WTC11 (cell line): ENCODE measurements at regions not wholly inside any gene's neighbourhood (a gene's known extent, or its start where the extent isn't known, plus 50 kb on each side); places are given as distances from the start of the nearest gene placed in this dataset.

Source experiments
- ATAC-seq: fragments of 200-7000 bp; cut with Tn5 transposase; 2 replicates; pipeline ENCODE4 v1.10.0; 2021; ENCODE audit warnings: mild to moderate bottlenecking, moderate library complexity
- CTCF ChIA-PET: fragments of 300-600 bp; sonication (Branson Sonifier 250); formaldehyde crosslinking; loops from one replicate; lab custom pipeline; 2021; ENCODE audit warnings: antibody characterized with exemption; lab: Charles Lee
- POLR2A ChIA-PET: fragments of 350-600 bp; sonication (Branson Sonifier 250); formaldehyde crosslinking; loops from one replicate; lab custom pipeline; 2021; ENCODE audit warnings: antibody characterized with exemption; lab: Charles Lee
- DNase-seq: peaks from one replicate; pipeline ENCODE4 v3.0.0; 2021; ENCODE audit warnings: low spot score
- H3K27ac Mint-ChIP-seq: 2 replicates; pipeline ENCODE4 v1.8.0; 2021; ENCODE audit warnings: mixed read lengths
- H3K27me3 Mint-ChIP-seq: 2 replicates; pipeline ENCODE4 v1.8.0; 2021; ENCODE audit warnings: low read depth, mild to moderate bottlenecking, moderate library complexity, mixed read lengths
- H3K36me3 Mint-ChIP-seq: 2 replicates; pipeline ENCODE4 v1.8.0; 2021; ENCODE audit warnings: mixed read lengths
- H3K4me1 Mint-ChIP-seq: 2 replicates; pipeline ENCODE4 v1.8.0; 2022; ENCODE audit warnings: mixed read lengths
- H3K4me3 Mint-ChIP-seq: 2 replicates; pipeline ENCODE4 v1.8.0; 2021; ENCODE audit warnings: mild to moderate bottlenecking, moderate library complexity, mixed read lengths
- H3K9me3 Mint-ChIP-seq: 2 replicates; pipeline ENCODE4 v1.8.0; 2021; ENCODE audit warnings: mixed read lengths
- ATF3 ChIP-seq: sonication (generic); formaldehyde crosslinking; conservative IDR thresholded peaks from 2 replicates; pipeline ENCODE4 v1.8.1; 2022; ENCODE audit warnings: mild to moderate bottlenecking, missing genetic modification reagents
- ATF6 ChIP-seq: sonication (generic); formaldehyde crosslinking; IDR thresholded peaks from 2 replicates; pipeline ENCODE4 v1.8.1; 2023; ENCODE audit warnings: mild to moderate bottlenecking, missing genetic modification reagents
- CREB1 ChIP-seq: sonication (generic); formaldehyde crosslinking; IDR thresholded peaks from 2 replicates; pipeline ENCODE4 v1.8.0; 2023; ENCODE audit warnings: mild to moderate bottlenecking, missing genetic modification reagents
- FOXJ3 ChIP-seq: sonication (generic); formaldehyde crosslinking; IDR thresholded peaks from 2 replicates; pipeline ENCODE4 v1.9.0; 2021; ENCODE audit warnings: missing genetic modification reagents, mild to moderate bottlenecking, borderline replicate concordance
- GTF2I ChIP-seq: fragments of 250-450 bp; sonication (Bioruptor Pico); conservative IDR thresholded peaks from 2 replicates; pipeline ENCODE4 v1.4.0; 2021; ENCODE audit warnings: mild to moderate bottlenecking
- HMGA2 ChIP-seq: fragments of 250-450 bp; sonication (Bioruptor Pico); IDR thresholded peaks from 2 replicates; pipeline ENCODE4 v1.4.0; 2021; ENCODE audit warnings: mild to moderate bottlenecking, moderate library complexity
- HMGXB4 ChIP-seq: sonication (generic); formaldehyde crosslinking; IDR thresholded peaks from 2 replicates; pipeline ENCODE4 v1.8.1; 2023; ENCODE audit warnings: mild to moderate bottlenecking, moderate library complexity, missing genetic modification reagents
- IRF2 ChIP-seq: sonication (generic); formaldehyde crosslinking; IDR thresholded peaks from 2 replicates; pipeline ENCODE4 v1.8.0; 2022; ENCODE audit warnings: low read depth, missing genetic modification reagents, borderline replicate concordance
- MAX ChIP-seq: sonication (generic); formaldehyde crosslinking; IDR thresholded peaks from 2 replicates; pipeline ENCODE4 v1.8.0; 2022; ENCODE audit warnings: mild to moderate bottlenecking, missing genetic modification reagents
- NFE2L1 ChIP-seq: sonication (generic); formaldehyde crosslinking; IDR thresholded peaks from 2 replicates; pipeline ENCODE4 v1.8.1; 2023; ENCODE audit warnings: missing genetic modification reagents
- NFYB ChIP-seq: sonication (generic); formaldehyde crosslinking; conservative IDR thresholded peaks from 2 replicates; pipeline ENCODE4 v1.8.0; 2022; ENCODE audit warnings: low read depth, missing genetic modification reagents
- NR3C1 ChIP-seq: sonication (generic); formaldehyde crosslinking; conservative IDR thresholded peaks from 2 replicates; pipeline ENCODE4 v1.8.1; 2023; ENCODE audit warnings: low read depth, mild to moderate bottlenecking, missing genetic modification reagents
- OVOL2 ChIP-seq: fragments of 250-450 bp; sonication (Bioruptor Pico); IDR thresholded peaks from 2 replicates; pipeline ENCODE4 v1.9.0; 2021; ENCODE audit warnings: mild to moderate bottlenecking, borderline replicate concordance
- PRDM15 ChIP-seq: sonication (generic); formaldehyde crosslinking; IDR thresholded peaks from 2 replicates; pipeline ENCODE4 v1.8.0; 2022; ENCODE audit warnings: missing genetic modification reagents
- SOX15 ChIP-seq: fragments of 250-450 bp; sonication (Bioruptor Pico); IDR thresholded peaks from 2 replicates; pipeline ENCODE4 v1.9.0; 2021; ENCODE audit warnings: mild to moderate bottlenecking
- SP1 ChIP-seq: sonication (generic); formaldehyde crosslinking; conservative IDR thresholded peaks from 2 replicates; pipeline ENCODE4 v1.8.1; 2022; ENCODE audit warnings: missing genetic modification reagents
- ZBTB21 ChIP-seq: sonication (generic); formaldehyde crosslinking; IDR thresholded peaks from 2 replicates; pipeline ENCODE4 v1.8.1; 2023; ENCODE audit warnings: mild to moderate bottlenecking, missing genetic modification reagents, borderline replicate concordance
- ZNF121 ChIP-seq: sonication (generic); formaldehyde crosslinking; IDR thresholded peaks from 2 replicates; pipeline ENCODE4 v1.8.0; 2023; ENCODE audit warnings: missing genetic modification reagents
- ZNF232 ChIP-seq: sonication (generic); formaldehyde crosslinking; IDR thresholded peaks from 2 replicates; pipeline ENCODE4 v1.8.0; 2022; ENCODE audit warnings: mild to moderate bottlenecking, missing genetic modification reagents
- ZNF281 ChIP-seq: sonication (generic); formaldehyde crosslinking; IDR thresholded peaks from 2 replicates; pipeline ENCODE4 v1.8.0; 2023; ENCODE audit warnings: mild to moderate bottlenecking, missing genetic modification reagents
- ZNF532 ChIP-seq: fragments of 250-450 bp; sonication (Bioruptor Pico); IDR thresholded peaks from 2 replicates; pipeline ENCODE4 v1.9.0; 2021; ENCODE audit warnings: mild to moderate bottlenecking, borderline replicate concordance

- TF ChIP-seq ATF6, result no peak
Measured at GRCh38 chr3:71998995-71999673, 214.2 kb upstream of the PROK2 start (continued).

GRCh38 chr3:71997066-71997653, 212.2 kb upstream of the PROK2 start:
- Mint-ChIP-seq H3K27ac (0 out of 2 replicates have a peak overlapping the region, but pooled peaks have one; percentile 32), H3K36me3 (peaks cover 10% of the 10 kb centered on the region), H3K4me1 (peaks cover 20% of the 10 kb centered on the region), H3K9me3 (peaks cover 17% of the 10 kb centered on the region), H3K4me3 (no peak overlapping the region), H3K27me3 (no peaks in the 10 kb centered on the region; the same call in none of the 2 replicates)
- ChIA-PET CTCF (no interaction called here), POLR2A (no interaction called here)
- ATAC-seq (no peak), DNase-seq (no peak)
- TF ChIP-seq HMGXB4 (CRISPR knock-in tag), result no peak
- TF ChIP-seq CREB1, result no peak
- no peak for TF ChIP-seq GTF2I (CRISPR knock-in tag)
- TF ChIP-seq NFYB (CRISPR knock-in tag), result no peak
- TF ChIP-seq PRDM15 (CRISPR knock-in tag), result no peak
- TF ChIP-seq ZNF232, result no peak
- no peak for TF ChIP-seq HMGA2
- no peak for TF ChIP-seq ATF3 (CRISPR knock-in tag)
- TF ChIP-seq ZBTB21, result no peak
- no peak for TF ChIP-seq IRF2
- TF ChIP-seq SOX15, result no peak
- TF ChIP-seq OVOL2, result no peak
- no peak for TF ChIP-seq MAX
- TF ChIP-seq ZNF121 (CRISPR knock-in tag), result no peak
- no peak for TF ChIP-seq ZNF532 (CRISPR knock-in tag)
- no peak for TF ChIP-seq SP1 (CRISPR knock-in tag)
- TF ChIP-seq NFE2L1, result no peak
- TF ChIP-seq NR3C1, result no peak
- TF ChIP-seq FOXJ3, result no peak
- no peak for TF ChIP-seq ZNF281 (CRISPR knock-in tag)
